HUES64 (cell line): ENCODE measurements at regions not wholly inside any gene's neighbourhood (a gene's known extent, or its start where the extent isn't known, plus 50 kb on each side); places are given as distances from the start of the nearest gene placed in this dataset.

Experiments used
- H3K27ac ChIP-seq: 2 replicates; pipeline ENCODE4 v1.7.0; 2013; ENCODE audit warnings: low read depth, low read length, inconsistent platforms
- H3K27me3 ChIP-seq: 2 replicates; pipeline ENCODE4 v1.6.1; 2013; ENCODE audit warnings: mild to moderate bottlenecking, low read length; ENCODE audit not compliant: insufficient read depth
- H3K36me3 ChIP-seq: 2 replicates; pipeline ENCODE4 v1.6.1; 2013; ENCODE audit warnings: mild to moderate bottlenecking, low read length; ENCODE audit not compliant: insufficient read depth
- H3K4me1 ChIP-seq: 2 replicates; pipeline ENCODE4 v1.6.1; 2013; ENCODE audit warnings: mild to moderate bottlenecking, low read length, moderate library complexity; ENCODE audit not compliant: insufficient read depth
- H3K4me3 ChIP-seq: 2 replicates; pipeline ENCODE4 v1.5.1; 2013; ENCODE audit warnings: mild to moderate bottlenecking, low read length, moderate library complexity
- H3K9ac ChIP-seq: 2 replicates; pipeline ENCODE4 v1.6.1; 2013; ENCODE audit warnings: mild to moderate bottlenecking, low read depth, low read length
- H3K9me3 ChIP-seq: 2 replicates; pipeline ENCODE4 v1.6.1; 2013; ENCODE audit warnings: low read depth, low read length; ENCODE audit not compliant: insufficient read depth
- WGBS: fragments of 150-250, 120-280 bp; methylation state at CpG from one replicate; pipeline ENCODE4 v1.1.7; 2013; ENCODE audit warnings: missing lambda C conversion rate; 5-methylcytosine and 5-hydroxymethylcytosine counted together

DNA sequence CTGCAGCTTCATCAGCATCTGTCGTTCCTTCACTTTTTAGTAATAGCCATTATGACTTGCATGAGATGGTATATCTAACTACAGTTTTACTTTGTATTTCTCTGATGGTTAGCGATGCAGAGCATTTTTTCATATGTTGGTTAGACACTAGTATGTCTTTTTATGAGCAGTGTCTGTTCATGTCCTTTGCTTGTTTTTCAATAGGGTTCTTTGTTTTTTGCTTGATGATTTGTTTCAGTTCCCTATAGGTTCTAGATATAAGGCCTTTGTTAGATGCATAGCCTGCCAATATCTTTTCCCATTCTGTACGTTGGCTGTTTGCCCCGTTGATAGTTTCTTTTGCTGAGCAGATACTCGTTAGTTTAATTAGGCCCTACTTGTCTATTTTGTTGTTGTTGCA is 487.2 kb upstream of the BCHE start:
- 95% methylated on average over 4 of the region's 5 CpGs for WGBS
- no peak overlapping the region for H3K4me3 ChIP-seq

DNA sequence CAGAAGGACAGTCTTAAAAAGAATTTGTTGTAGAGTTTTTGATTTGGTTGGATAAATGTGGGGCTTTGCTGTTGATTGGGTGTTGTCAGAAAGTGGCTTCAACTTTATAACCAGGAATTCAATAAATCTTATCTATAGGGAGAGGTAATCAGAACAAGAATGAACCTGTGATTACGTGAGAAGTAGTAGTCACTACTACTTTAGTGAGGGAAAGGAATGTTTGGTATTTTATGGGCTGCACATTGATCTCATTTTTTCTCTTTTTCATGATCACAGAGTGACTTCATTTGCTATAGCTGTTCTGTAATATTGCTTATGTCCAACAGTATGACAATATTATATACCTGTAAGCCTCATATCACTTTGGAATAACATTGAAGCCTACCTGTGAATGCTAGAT is 485.2 kb upstream of the BCHE start:
- H3K4me1 ChIP-seq: no peaks in the 10 kb centered on the region
- no peaks in the 10 kb centered on the region for H3K9me3 ChIP-seq
- H3K27ac ChIP-seq: no peak overlapping the region
- no peaks in the 10 kb centered on the region for H3K36me3 ChIP-seq
- H3K9ac ChIP-seq: no peak overlapping the region
- no peaks in the 10 kb centered on the region for H3K27me3 ChIP-seq
- 86% methylated on average over 1 of the region's 1 CpG for WGBS
- no peak overlapping the region for H3K4me3 ChIP-seq

More for the DNA sequence above, 487.2 kb upstream of the BCHE start:
- H3K9me3 ChIP-seq: no peaks in the 10 kb centered on the region
- H3K36me3 ChIP-seq: no peaks in the 10 kb centered on the region
- H3K27me3 ChIP-seq: no peaks in the 10 kb centered on the region
- no peak overlapping the region for H3K9ac ChIP-seq
- no peak overlapping the region for H3K27ac ChIP-seq
- H3K4me1 ChIP-seq: no peaks in the 10 kb centered on the region

- Histone ChIP-seq H3K4me1 (peaks cover 3% of the 10 kb centered on the region; the same call in 1 of the 2 replicates), H3K9me3 (no peaks in the 10 kb centered on the region), H3K36me3 (no peaks in the 10 kb centered on the region), H3K27me3 (no peaks in the 10 kb centered on the region), H3K4me3 (no peak overlapping the region), H3K27ac (no peak overlapping the region), H3K9ac (no peak overlapping the region)
- WGBS: 95% methylated on average over 2 of the region's 3 CpGs
Observed at GRCh38 chr3:166307756-166308350, 470.6 kb upstream of the BCHE start.

- no peak overlapping the region for H3K9ac ChIP-seq
- H3K4me3 ChIP-seq: no peak overlapping the region
- WGBS: 58% methylated on average over 4 of the region's 4 CpGs
- H3K4me1 ChIP-seq: peaks cover 3% of the 10 kb centered on the region; the same call in 1 of the 2 replicates
- H3K36me3 ChIP-seq: no peaks in the 10 kb centered on the region
- H3K27me3 ChIP-seq: no peaks in the 10 kb centered on the region
- H3K9me3 ChIP-seq: no peaks in the 10 kb centered on the region
- no peak overlapping the region for H3K27ac ChIP-seq
Observed at GRCh38 chr3:166304584-166304983, 467.4 kb upstream of the BCHE start.

GRCh38 chr3:166303681-166304080 is 466.5 kb upstream of the BCHE start:
- peaks cover 3% of the 10 kb centered on the region; the same call in 1 of the 2 replicates for H3K4me1 ChIP-seq
- H3K27ac ChIP-seq: no peak overlapping the region
- no peaks in the 10 kb centered on the region for H3K27me3 ChIP-seq
- H3K9ac ChIP-seq: no peak overlapping the region
- no peaks in the 10 kb centered on the region for H3K9me3 ChIP-seq
- no peaks in the 10 kb centered on the region for H3K36me3 ChIP-seq
- H3K4me3 ChIP-seq: no peak overlapping the region

- Histone ChIP-seq H3K9ac (no peak overlapping the region), H3K27ac (no peak overlapping the region), H3K27me3 (no peaks in the 10 kb centered on the region), H3K4me1 (peaks cover 7% of the 10 kb centered on the region; the same call in 1 of the 2 replicates), H3K36me3 (no peaks in the 10 kb centered on the region), H3K4me3 (no peak overlapping the region), H3K9me3 (no peaks in the 10 kb centered on the region)
- 93% methylated on average over 2 of the region's 2 CpGs for WGBS
Observed at GRCh38 chr3:166302331-166302730, 465.1 kb upstream of the BCHE start.

- H3K36me3 ChIP-seq: no peaks in the 10 kb centered on the region
- no peak overlapping the region for H3K27ac ChIP-seq
- no peak overlapping the region for H3K4me3 ChIP-seq
- 0 out of 2 replicates have a peak, but pooled peaks cover 4% of the 10 kb centered on the region for H3K4me1 ChIP-seq
- 76% methylated on average over 5 of the region's 5 CpGs for WGBS
- no peaks in the 10 kb centered on the region for H3K9me3 ChIP-seq
- no peak overlapping the region for H3K9ac ChIP-seq
- H3K27me3 ChIP-seq: no peaks in the 10 kb centered on the region
Observed at GRCh38 chr3:166296179-166296783, 459.1 kb upstream of the BCHE start.

DNA sequence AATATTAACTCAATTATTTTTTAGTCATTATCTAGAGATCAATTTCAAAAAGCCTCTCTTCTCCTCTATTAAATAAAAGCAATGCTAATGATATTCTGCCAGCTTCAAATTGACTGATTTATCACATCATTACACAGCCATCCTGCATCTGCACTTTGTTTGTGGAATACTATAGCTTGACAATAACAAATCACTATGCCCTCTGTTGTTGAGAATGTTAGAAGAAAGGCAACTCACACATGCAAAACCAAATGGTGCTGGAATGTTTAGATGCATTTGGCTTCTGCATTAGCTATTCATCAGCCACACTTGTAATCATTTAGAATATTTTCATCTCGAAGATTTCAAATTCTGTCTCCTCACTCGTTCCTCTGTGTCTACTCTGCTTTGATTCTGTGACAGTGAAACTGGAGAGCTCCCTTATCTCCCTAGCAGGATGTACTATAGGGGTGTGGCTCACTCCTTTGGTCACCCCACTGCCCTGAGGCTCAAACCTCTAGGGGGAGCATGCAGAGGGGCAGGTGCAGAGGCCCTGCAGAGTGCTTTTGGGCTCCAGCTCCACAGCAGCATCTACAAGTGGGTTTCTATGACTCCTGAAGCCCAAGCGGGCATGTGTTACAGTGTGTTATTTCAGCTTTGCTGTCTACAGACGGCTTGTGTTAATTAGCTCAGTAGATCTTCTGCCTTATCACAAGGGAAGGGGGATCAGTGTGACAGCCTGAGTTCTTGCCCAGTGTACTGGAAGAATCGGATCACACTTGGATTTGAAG is 454.1 kb upstream of the BCHE start:
- WGBS: 92% methylated on average over 5 of the region's 5 CpGs
- Histone ChIP-seq H3K4me3 (no peak overlapping the region), H3K36me3 (no peaks in the 10 kb centered on the region), H3K27me3 (no peaks in the 10 kb centered on the region), H3K27ac (no peak overlapping the region), H3K9ac (no peak overlapping the region), H3K9me3 (no peaks in the 10 kb centered on the region), H3K4me1 (no peaks in the 10 kb centered on the region)

GRCh38 chr3:166285001-166285400 is 447.8 kb upstream of the BCHE start:
- Histone ChIP-seq H3K36me3 (no peaks in the 10 kb centered on the region), H3K9me3 (no peaks in the 10 kb centered on the region), H3K4me1 (no peaks in the 10 kb centered on the region; the same call in 1 of the 2 replicates), H3K27me3 (no peaks in the 10 kb centered on the region), H3K27ac (no peak overlapping the region), H3K4me3 (no peak overlapping the region), H3K9ac (no peak overlapping the region)
- 100% methylated on average over 2 of the region's 2 CpGs for WGBS

DNA sequence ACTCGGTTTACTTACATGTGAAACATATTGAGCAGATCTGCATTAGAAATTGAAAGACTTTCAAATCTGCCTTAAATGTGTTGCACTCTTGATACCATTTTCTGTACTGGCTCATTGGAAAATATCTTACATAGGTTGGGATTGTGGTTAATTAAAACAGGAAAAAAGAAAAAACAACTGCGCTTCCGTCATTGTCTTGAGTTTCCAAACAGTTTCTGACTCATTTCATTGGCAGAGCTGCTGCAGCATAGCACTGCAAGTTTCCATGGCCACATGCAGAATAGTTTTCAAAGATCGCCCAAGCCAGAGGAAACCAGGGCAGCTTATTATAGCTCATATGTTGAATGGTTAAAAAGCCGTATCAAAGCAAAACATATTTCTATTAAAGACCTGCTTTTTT is 446.6 kb upstream of the BCHE start:
- WGBS: 91% methylated on average over 5 of the region's 5 CpGs

DNA sequence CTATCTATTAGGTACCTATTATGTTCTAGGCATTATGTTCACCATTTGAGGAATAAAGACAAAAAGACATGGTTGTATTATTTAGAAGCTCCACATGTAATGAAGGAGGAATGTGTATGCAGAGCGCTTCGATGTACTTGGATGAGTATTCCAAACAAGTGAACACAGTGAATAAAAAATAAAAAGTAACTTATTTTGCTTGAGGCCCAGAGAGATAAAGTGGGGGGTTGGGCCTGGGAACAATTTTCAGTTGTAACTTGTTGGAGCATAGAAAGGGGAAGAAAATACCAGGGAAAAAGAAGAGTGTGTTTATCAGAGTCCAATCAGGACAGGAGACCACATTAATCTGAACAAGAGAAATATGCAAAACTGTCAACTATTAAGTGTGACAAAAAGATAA is 445.7 kb upstream of the BCHE start:
- H3K27ac ChIP-seq: no peak overlapping the region
- H3K4me1 ChIP-seq: no peaks in the 10 kb centered on the region; the same call in 1 of the 2 replicates
- no peaks in the 10 kb centered on the region for H3K9me3 ChIP-seq
- H3K36me3 ChIP-seq: no peaks in the 10 kb centered on the region
- no peak overlapping the region for H3K4me3 ChIP-seq
- 53% methylated on average over 2 of the region's 2 CpGs for WGBS
- H3K9ac ChIP-seq: no peak overlapping the region
- H3K27me3 ChIP-seq: no peaks in the 10 kb centered on the region

More for the DNA sequence above, 446.6 kb upstream of the BCHE start:
- H3K27me3 ChIP-seq: no peaks in the 10 kb centered on the region
- H3K9ac ChIP-seq: no peak overlapping the region
- H3K27ac ChIP-seq: no peak overlapping the region
- no peaks in the 10 kb centered on the region for H3K36me3 ChIP-seq
- H3K4me3 ChIP-seq: no peak overlapping the region
- H3K4me1 ChIP-seq: no peaks in the 10 kb centered on the region; the same call in 1 of the 2 replicates
- no peaks in the 10 kb centered on the region for H3K9me3 ChIP-seq
